AG20443 (cell line): ENCODE measurements at regions not wholly inside any gene's neighbourhood (a gene's known extent, or its start where the extent isn't known, plus 50 kb on each side); places are given as distances from the start of the nearest gene placed in this dataset.

Source experiments
- DNase-seq: peaks from one replicate; pipeline ENCODE4 v3.0.0; 2012; ENCODE audit warnings: low spot score, mixed read lengths

DNA sequence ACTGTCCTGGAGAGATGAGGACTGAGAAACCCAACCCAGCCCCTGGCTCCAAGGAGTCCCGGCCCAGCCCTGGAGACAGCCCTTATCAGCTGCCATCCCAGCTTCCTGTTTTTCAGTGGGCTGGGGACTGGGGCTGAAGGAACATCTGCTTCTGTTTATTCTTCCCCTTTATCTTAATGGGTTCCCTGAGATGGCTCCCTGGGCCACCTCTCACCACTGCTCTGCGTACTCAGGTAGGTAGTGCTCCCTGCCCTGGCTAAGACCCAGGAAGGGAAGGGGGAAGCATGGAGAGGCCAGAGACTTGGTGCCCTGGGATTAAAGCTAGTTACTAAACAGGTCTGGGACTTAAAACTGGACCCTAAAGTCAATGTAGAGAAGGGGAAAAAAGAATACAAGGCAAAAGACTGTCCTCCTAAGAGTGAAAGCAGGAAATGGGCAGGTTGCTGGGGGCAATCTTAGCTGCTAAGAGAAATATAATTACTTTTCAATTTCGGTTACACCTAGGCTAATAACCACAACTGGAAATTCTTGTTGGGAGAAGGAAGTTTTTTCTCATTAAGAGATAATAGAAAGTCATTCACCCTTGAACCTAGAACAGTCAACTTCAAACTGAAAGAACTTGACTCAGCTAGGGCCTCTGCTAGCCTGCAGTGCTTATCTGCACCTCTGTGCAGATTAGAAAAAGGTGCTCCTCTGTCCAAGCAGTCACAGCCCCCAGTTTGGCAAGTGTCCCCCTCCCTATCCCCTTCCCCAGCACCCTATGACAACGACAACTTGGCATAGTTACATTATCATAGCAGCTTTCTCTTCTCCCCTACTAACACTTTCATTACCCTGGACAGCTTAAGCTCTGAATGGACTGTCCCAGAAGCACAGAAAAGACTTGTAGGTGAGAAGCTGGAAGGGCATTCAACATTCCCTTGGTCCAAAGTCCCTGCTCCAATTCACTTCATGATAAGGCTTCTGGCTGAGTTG, 65.6 kb upstream of the KDM7A start:
- DNase-seq, result no peak

DNA sequence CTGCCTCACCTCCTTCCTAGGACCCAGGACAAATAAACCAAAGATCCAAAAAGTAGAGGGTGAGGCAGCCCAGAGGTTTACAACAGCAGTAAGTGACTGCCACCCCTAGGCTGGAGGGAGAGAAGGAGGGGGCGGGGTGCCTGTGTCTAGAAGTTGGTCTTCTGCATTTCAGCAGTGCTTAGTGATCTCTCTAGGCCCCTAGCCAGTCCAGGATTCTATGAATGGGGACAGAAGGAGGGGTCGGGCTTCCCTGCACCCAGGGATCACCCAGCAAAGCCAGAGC, 62.8 kb upstream of the KDM7A start:
- DNase-seq, result no peak

DNA sequence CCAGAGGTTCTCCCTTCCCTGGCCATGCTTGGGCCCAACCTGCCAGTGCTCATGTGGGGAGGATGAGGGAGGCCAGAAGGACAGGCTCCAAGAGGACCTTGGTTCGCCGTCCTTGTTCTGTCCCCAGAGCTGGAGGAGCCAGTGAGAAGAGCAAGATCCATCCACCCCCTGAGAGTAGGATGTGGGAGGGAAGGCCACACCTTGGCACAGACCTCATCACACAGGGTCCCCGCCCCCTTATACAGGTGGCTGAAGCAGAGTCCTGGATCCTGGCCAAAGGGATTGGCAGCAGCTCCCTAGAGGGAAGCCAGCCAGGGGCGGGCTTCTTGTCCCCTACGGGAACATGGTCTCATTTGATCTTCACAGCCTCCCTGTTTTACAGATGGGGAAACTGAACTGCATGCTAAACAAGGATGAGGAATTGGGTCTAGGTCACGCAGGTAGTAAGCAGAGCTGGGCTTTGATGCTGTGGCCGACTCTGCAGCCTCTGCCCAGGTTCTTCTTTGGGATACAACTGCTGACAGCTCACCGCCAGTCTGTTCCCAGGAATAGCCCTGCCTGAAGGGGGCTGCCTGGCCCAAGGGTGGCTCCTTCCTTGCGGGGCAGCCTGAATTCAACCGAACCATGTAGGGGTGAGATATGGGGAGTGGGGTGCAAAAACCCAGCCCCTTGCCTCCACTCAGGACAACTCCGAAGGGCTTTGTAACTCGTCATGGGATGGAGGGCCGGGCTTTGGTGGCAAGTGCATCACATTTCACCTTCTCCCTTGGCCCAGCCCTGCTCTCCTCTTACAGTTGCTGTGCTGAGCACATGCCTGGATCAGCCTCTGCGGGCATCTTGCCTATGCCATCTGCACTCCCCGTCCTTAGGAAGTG, 62.2 kb upstream of the KDM7A start:
- DNase-seq, result no peak

DNA sequence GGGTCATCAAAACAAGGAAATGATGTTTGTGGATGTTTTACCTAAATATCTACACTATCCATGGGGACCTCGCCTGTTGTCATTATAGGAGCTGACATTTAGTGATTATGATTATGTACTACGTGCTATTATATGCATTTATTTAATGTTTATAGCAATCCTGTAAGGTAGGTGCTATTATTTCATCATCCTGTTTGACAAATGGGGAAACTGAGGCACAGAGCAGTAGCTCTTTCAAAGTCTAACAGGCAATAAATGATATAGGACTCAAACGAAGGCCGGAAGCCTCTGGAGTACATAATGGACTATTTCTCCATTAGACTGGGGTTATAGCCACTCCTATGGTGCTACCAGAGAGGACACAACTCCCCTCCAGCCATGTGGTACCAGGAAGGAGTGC, 60.6 kb upstream of the KDM7A start:
- no peak for DNase-seq

DNA sequence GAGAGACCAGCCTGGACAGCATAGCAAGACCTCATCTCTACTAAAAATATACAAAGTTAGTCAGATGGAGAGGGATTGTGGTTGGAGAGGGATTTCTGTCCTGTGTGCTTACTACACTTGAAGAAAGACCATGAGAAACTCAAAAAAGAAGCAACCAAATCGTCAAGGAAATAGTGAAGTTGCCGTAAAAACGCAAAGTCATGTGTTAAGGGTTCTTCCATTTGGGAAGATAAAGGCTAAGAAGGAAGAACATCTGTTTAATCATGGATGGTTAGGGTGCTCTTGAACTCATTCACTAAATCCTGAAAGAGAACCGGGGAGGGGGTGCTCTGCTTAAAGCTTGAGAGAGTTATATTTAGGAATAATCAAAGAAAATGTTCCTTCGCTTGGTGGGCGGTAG, 59.8 kb upstream of the KDM7A start:
- no peak for DNase-seq

DNA sequence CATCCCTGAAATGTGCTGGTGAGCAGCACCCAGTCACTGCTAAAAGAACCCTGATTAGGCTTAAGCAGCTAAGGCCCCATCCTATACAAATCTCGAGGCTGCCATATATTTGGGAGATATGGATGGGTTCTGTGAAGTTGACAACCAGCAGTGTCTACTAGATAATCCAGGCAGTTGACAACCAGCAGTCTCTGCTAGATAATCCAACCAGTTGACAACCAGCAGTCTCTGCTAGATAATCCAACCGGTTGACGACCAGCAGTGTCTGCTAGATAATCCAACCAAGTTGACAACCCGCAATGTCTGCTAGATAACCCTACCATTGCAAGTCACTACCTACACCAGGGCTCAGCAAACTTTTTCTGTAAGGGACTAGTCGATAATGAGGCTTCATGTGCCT, 58.3 kb upstream of the KDM7A start:
- DNase-seq, result no peak

DNA sequence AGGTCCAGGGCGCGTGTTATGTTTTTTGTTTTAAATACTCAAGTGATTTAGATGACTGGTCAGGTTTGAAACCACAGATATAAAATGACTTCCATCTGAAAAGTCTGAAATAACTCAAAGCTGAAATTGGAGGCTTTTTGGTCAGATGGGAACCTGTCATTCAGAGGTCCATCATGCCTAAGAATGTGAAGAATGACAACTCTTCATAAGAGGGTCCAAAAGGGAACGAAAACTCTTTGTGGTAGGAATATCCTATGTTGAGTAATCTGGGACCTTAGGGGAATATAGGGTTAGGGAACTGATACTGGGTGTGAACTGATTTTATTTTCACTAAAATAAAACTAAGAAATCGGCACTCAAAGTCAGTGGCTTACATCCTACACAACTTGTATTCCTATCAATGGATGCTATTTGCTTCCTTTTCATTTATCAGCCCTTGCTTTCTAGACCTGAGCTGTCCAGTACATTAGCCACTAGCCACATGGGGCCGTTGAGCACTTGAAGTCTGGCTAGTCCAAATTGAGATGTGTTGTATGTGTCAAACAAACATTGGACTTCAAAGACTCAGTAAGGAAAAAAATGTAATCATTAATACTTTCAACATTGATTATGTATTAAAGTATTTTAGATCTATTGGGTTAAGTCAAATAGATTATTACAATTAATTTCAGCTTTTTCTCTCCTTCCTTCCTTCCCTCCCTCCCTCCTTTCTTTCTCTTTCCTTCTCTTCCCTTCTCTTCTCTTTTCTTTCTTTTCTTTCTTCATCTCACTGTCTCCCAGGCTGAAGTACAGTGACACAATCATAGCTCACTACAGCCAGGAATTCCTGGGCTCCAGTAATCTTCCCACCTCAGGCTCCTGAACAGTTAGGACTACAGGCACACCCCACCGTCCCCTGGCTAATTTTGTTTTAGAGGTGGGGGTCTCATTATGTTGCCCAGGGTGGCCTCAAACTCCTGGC, 56.5 kb upstream of the KDM7A start:
- DNase-seq, result no peak

DNA sequence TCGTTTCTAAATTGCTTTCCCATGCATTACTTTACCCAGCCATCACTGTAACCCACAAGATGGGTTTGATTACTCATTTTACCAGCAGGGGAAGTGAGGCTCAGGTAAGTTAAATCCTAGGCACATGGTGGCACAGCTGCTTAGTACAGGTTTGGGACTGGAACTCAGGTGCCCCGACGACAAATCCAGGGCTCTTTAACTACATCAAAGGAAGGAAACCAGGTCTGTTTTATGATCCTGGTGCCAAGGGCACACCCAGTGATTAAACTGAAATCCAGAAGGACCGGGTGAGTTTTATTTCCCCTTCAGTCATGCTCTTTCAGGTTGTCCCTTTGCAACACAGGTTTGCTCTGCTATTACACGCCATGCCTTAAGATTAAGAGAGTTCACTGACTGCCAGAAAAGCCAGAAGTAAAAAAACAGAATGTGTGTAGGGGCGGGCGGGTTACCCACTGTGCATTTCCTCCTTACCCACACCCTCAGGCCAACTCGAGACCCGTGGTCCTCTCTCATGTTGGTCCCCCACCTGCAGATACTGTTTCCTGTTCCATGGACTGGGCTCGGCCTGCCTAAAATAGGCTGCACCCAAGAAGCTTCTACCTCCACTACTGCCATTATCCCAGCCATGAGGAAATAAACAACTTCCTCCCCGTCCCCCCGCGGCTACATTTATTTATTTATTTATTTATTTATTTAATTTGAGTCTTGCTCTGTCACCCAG, 55.1 kb upstream of the KDM7A start:
- DNase-seq, result no peak

DNA sequence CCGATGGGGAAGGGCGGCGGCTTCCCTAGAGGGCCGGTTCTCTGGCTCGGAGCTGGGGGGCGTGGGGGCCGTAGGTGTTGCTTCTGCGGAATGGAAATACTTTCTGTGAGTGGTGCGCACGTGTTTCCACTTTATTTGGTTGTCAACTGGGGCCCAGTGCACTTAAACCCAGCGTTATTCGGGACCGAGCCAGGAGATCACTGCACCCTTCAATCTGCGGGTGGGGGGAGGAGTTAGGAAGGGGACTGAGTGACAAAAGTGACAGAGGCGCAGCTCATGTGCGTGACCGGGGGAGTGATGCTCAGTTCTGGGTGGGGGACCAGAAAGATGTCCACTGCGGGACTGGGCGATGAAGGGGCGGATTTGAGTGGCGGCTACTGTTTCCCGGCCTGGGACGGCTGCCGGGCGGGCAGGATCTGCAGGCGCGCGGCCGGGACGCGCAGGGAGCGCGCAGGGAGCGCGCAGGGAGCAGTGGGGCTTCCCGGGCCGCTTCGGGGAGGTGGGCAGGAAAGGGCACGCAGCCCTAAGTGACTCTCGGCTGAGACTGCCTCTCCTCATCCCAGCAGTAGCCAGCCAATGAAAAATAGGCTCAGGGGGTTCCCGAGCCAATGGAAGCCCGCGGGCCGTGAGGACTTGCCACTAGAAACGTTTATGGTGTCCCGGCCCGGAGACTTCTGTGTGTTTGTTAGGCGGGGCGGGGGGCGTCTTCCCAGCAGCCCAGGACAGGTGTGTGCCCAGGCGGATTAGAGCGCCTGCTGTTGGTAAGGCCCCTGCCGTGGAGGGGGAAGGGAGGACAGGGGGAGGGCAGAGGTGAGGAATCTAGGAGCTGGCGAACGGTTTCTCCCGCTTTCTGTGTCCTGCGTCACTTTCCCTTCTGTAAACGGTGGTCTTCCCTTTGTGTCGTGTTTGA, 54.3 kb upstream of the KDM7A start:
- DNase-seq, result peak; percentile 54

DNA sequence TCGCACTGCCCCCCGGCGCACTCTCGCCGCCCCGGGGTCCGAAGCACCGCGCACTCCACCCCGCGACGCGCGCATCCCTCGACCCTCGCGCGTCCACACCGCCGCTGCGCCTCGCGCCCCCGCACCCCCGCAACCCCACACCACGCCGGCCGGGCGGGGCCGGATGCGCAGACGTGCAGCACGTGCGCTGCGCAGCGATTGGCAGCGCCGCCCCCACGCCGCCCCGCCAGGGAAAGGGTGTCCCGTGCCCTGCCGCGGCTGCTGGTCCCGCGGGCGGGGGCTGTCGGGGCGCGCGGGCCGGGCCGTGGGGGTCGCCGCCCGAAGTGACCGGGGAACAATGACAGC, 53.7 kb upstream of the KDM7A start:
- DNase-seq, result peak; percentile 61

DNA sequence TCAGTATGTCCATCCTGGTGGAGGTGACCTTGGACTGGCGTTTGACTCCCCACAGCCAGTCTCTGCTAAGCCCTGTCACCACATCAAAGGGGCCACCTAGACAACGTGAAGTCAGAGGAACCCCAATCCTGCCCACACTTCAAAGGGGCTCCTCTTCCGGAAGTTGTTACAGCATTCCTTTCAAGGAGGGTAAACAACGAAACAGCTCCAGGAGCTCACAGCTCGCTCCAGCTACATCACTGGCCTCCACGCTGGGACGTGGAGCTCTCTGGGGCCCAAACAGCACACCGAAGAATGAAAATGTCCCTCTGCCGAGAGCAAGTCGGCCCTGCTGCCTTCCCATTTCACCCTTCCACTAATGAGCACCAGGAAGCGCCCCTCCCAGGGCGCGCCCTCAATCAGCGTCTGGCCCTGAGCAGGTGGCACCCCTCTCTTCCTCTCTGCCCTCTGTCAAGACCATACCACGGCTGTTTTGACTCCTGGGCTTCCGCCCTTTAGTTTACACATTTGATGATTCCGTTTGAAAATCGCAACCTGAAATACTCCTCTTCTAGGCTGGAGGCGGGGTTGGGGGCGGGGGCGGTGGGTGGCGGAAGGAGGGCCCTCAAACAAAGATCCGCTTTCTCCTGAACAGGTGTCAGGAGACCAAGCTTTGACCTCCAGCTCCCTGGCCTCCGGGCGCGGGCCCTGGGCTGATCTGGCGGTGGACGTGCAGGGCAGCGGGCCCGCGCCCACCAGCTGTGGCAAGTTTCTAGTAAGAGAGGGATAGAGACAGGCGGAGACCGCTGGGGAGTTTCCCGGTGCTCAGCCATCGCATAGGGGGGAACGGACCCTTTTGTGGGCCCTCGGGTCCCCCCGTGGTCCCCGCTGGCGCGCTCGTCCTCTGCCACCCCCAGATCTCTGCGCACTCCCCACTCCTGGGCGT, 53.1 kb upstream of the KDM7A start:
- no peak for DNase-seq

DNA sequence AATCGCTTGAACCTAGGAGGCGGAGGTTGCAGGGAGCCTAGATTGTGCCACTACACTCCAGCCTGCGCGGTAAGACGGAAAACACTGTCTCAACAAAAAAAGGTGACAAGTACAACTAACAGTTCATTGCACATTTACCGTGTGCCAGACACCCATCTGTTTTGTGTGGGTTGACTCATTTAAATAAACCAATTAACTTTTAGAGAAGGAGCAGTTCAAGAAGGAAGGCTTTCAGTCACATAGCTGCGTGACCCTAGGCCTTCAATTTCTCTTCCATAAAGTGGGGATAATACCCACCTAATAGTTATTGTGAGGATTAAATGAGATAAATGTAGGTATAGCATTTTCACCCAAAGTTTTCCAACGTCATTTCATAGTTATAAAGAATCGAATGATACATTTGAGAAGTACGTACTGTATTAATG, 52.3 kb upstream of the KDM7A start:
- DNase-seq, result no peak
